ENCODE measurements at regions not wholly inside any gene's neighbourhood (a gene's known extent, or its start where the extent isn't known, plus 50 kb on each side); places are given as distances from the start of the nearest gene placed in this dataset.
"Not testable (repeated sequence)": the region's sequence is repeated elsewhere in the genome, so short reads cannot be mapped to it uniquely, and the experiment has no call there.

DNA sequence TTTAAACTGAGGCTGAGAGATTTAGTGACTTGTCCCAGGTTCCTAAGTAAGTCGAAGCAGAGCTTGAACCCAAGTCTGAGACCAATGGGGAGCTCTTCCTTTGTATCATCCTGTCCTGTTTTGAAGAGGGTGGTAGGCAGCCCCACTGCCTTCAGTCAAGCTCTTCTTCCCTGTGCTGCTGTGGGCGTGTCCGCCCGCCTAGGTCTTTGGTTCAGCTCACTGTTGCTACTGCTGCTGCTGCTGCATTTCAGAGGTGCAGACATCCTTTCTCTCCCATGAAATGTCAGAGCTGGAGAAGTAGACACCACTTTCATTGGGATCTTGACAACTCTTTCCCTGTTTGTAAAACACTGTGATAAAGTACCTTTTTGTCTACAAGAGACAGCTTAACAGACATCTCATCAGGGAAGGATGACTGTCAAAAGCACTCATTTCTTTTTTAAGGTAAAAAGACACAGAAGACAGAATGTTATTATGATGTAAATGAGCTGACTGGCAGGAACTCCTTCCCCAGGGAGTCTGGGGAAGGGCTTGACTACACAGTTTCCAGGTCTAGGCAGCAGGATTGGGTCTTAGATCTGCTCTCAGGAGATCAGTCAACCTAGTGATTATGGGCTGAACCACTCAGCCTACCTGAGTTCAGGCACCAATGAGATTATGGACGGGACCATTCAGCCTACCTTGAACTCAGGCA lies 91.7 kb upstream of the TRIB2 start:
- DNase-seq (ENCODE audit: low read depth), result no peak

DNA sequence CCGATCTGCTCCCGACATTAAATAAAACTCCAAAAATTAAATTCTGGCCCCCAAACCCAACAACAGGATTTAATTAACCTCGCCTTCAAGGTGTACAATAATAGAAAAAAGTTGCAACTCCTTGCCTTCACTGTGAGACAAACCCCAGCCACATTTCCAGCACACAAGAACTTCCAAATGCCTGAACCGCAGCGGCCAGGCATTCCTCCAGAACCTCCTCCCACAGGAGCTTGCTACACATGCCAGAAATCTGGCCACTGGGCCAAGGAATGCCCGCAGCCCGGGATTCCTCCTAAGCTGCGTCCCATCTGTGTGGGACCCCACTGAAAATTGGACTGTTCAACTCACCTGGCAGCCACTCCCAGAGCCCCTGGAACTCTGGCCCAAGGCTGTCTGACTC lies 88.2 kb upstream of the TRIB2 start:
- DNase-seq (ENCODE audit: low read depth), result not testable (repeated sequence)

DNA sequence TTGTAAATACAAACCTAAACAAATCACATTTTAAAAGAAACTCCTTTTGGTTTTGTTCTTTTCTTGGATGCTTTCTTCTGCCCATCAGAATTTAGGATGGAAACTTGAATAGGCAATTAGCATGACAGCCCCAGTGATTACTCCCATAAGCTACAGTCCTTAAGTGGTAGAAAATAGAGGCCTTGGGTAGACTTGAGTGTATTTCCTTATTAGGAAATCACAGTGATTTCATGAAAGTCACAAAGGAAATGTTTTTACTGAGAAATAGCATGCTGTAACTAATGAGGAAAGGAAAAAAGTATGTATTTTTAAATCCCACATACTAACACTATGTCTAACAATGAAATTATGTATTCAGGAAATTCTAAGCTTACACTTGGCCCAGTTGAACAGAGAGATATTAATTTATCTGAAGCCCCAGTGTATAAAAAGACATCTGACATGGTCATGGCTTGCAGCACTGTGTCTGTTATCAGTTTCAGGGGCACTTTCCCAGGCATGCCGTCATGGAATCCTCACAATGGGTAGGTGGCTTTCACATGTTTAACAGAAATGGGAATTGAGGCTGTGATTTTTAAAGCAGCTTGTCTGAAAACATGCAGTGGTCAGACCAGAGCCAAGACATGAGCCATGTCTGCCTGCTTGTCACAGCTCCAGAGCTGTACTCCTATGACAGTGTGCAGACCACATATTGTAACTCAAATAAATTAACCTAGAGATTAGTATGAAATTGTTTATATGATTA lies 79.7 kb upstream of the TRIB2 start:
- no peak for DNase-seq (ENCODE audit: low read depth)

GRCh38 chr2:12637754-12638153 lies 79.0 kb upstream of the TRIB2 start:
- DNase-seq (ENCODE audit: low read depth), result no peak

DNA sequence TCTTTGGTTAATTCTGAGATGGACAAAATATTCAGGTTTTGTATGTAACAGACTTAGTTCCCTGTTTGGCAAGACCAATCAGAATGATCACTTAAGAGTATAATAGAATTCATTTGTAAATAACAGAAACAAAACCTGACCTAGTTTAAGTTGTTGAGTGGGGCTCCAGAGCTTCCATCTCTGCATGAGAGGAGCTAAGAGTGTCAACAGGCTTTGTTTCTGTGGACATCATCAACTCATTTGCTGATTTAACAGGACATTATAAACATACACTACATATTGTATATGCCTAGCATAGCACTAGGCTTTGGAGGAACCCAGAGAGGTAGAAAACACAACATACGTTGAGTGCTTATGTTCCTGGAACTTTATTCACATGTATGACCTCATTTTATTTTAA lies 75.3 kb upstream of the TRIB2 start:
- DNase-seq (ENCODE audit: low read depth), result no peak

- DNase-seq (ENCODE audit: low read depth), result no peak
Observed at GRCh38 chr2:12642332-12642731, 74.4 kb upstream of the TRIB2 start.

DNA sequence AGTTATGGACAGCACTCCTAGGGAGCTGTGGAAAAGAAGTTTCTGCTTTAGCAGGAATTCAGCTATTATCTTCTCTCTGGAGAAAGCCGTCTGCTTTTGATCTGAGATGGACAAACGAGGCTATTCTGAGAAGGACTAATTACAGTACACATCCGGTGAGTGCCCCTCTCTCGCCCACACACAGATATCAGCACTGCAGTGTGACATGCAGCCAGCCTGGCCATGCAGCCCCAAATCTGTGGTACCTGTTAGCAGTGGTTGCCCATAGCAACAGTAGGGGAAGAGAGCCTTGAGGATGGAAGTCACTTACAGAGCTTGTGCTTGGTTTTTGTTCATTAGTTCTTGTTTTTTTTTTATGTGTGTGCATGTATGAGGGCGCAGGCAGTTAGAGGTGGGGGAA lies 73.9 kb upstream of the TRIB2 start:
- DNase-seq (ENCODE audit: low read depth), result no peak

DNA sequence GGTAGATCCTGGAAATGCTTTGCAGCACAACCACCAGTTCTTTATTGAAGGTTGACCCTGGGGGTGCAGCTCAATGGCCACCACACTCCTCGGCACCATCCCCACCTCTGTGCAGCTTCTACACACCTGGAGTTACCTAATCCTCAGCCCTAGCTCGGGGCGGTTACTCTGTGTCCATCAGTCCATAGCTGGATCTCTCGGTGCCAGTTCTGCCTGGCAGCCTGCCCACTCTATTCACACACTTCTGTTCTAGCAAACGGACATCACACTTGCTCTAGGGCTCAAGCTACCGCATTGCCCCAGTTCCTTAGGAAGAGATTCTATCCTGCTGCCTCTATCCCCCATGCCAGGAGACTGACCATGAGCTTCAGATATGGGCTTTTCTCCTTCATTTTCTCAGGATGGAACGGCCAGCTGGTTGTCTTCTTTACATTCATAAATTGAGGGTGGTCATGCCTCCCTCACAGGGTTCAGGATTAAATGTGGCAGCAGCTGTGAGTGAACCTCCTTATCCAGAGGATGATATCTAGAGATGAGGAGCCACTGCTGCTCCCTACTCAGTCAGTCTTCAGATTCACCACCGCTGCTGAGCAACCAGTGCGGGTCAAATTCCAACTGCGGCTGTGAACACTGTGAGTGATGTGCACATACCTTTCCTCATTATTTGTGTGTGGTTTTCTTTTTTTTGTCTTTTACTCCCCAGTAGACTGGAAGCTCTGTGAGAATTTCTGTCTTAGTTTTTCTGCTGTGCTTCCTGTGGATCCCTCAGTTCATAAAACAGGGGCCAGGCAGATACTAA lies 66.9 kb upstream of the TRIB2 start:
- DNase-seq (ENCODE audit: low read depth), result no peak

- DNase-seq (ENCODE audit: low read depth), result no peak
Observed at GRCh38 chr2:12651641-12652040, 65.1 kb upstream of the TRIB2 start.

GRCh38 chr2:12652723-12653122 lies 64.0 kb upstream of the TRIB2 start:
- DNase-seq (ENCODE audit: low read depth), result no peak

- DNase-seq (ENCODE audit: low read depth), result no peak
Observed at GRCh38 chr2:12657560-12657959, 59.2 kb upstream of the TRIB2 start.

DNA sequence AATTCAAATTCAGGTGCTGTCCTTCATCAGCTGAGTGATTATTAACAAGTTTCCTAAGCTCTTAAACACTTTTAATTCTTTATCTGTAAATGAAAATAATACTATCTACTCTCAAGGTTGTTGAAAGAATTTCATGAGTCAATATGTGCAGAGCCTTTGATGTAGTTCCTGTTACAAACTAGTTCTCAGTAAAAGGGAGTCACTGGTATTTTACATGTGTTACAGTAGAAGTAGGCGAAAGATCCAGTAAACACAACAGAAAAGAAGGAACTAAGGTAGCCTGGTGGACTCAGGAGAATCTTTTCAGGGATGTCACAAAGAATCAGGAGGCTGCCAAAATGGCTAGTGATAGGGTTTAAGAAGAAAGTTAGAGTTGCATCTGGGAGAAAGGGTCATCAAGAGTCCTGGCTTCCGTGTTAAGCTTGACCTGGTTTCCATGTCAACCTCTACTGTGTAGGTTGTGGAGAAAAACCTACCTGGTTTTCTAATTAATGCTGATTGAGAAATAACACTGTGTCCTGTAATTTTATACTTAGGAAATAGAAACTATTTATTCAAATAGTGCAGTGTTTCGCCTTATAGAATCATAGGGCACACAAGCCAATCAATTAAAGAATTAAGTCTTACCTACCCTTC lies 58.3 kb upstream of the TRIB2 start:
- no peak for DNase-seq (ENCODE audit: low read depth)

DNA sequence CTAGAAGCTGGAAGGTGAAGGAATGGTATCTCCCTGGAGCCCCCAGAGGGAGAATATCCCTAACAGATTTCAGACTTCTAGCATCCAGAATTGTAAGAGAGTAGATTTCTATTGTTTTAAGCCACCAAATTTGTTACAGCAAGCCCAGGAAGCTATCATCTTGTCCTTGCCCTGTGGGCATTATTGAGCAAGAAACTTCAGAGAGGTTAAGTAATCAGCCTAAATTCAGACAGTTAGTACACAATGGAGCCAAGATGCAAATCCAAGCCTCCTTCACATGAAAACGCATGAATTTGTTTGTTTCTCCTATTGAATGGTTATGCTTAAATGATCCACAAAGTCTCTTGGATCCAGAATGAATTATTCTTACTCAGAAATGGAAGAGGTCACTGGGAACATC lies 55.2 kb upstream of the TRIB2 start:
- no peak for DNase-seq (ENCODE audit: low read depth)

DNA sequence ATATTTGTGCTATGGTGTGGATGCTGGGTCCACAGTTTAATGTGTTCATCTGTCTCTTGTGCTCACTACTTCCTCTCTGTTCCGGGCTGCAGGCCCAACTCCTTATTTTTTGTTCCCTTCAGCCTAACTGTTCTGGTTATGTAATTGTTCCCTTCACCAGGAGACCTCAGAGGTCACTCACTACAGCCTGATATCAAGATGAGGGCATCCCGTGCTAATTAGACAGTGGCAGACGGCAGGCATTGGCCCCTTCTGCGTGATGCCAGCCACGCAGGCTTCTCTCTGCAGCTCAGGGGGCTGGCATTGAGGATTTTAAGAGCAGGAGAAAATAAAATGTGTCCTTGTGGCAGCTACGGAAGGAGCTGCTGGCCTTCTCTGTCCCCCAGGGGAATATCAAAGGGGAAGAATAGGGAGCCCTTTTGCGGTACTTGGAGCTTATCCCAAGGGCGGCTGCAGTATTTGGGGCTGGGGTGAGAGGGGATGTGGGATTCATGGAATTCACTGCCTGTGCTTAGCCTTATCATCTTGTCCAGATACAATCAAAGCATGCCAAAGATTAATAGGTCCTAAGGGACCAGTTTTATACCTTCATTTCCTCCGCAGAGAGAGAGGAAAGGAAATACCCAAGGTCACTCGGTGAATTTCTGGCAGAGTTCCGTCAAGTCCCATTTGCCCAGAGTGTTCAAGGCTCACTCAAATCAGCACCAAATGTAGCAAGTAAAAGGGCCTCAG lies 53.3 kb upstream of the TRIB2 start:
- DNase-seq (ENCODE audit: low read depth), result no peak

DNA sequence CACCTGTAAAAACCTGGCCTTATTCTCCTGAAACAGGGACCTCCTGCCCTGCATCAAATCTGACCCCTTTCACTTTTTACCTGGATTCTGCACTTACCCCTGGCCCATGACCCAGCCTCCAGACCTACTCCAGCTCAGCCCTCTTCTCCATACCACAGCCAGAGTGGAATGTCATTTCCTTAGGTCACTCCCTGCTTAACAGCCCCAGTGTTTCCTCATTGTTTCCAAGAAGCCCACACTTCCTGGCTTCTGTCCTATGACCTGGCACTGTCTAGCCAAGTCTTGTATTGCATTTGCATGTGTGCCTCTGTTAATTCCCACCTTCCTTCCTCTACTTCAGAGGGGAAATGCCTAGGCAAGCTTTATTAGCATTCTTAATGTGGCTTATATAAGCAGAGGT lies 51.4 kb upstream of the TRIB2 start:
- no peak for DNase-seq (ENCODE audit: low read depth)

- DNase-seq (ENCODE audit: low read depth), result no peak
Observed at GRCh38 chr2:12666445-12666844, 50.3 kb upstream of the TRIB2 start.
